ENCODE measurements at regions not wholly inside any gene's neighbourhood (a gene's known extent, or its start where the extent isn't known, plus 50 kb on each side); places are given as distances from the start of the nearest gene placed in this dataset.

DNA sequence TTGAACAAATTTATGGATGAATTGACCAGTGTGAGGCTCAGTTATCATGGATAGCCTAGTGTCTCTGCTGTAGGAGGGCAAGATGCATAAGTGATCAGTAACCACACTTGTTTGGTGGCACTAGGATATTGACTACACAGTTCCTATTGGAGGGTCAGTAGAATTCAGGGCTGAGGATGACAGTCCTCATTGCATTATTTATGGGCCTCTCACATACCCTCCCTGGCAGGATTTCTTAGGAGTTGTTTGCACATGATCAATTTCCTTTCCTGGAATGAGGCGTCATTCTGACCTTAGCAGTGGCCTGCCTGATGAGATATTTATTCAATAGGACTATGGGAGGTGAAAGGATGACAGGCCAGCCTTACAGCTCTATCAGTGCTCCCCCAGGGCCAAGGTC lies 125.1 kb upstream of the AGBL1 start:
- no peak for DNase-seq (ENCODE audit: low spot score)
- TF ChIP-seq, protein P1, sequence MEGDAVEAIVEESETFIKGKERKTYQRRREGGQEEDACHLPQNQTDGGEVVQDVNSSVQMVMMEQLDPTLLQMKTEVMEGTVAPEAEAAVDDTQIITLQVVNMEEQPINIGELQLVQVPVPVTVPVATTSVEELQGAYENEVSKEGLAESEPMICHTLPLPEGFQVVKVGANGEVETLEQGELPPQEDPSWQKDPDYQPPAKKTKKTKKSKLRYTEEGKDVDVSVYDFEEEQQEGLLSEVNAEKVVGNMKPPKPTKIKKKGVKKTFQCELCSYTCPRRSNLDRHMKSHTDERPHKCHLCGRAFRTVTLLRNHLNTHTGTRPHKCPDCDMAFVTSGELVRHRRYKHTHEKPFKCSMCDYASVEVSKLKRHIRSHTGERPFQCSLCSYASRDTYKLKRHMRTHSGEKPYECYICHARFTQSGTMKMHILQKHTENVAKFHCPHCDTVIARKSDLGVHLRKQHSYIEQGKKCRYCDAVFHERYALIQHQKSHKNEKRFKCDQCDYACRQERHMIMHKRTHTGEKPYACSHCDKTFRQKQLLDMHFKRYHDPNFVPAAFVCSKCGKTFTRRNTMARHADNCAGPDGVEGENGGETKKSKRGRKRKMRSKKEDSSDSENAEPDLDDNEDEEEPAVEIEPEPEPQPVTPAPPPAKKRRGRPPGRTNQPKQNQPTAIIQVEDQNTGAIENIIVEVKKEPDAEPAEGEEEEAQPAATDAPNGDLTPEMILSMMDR (IDR thresholded peaks at IDR 0.05; ENCODE audit: extremely low read depth, missing control alignments) = no peak

DNA sequence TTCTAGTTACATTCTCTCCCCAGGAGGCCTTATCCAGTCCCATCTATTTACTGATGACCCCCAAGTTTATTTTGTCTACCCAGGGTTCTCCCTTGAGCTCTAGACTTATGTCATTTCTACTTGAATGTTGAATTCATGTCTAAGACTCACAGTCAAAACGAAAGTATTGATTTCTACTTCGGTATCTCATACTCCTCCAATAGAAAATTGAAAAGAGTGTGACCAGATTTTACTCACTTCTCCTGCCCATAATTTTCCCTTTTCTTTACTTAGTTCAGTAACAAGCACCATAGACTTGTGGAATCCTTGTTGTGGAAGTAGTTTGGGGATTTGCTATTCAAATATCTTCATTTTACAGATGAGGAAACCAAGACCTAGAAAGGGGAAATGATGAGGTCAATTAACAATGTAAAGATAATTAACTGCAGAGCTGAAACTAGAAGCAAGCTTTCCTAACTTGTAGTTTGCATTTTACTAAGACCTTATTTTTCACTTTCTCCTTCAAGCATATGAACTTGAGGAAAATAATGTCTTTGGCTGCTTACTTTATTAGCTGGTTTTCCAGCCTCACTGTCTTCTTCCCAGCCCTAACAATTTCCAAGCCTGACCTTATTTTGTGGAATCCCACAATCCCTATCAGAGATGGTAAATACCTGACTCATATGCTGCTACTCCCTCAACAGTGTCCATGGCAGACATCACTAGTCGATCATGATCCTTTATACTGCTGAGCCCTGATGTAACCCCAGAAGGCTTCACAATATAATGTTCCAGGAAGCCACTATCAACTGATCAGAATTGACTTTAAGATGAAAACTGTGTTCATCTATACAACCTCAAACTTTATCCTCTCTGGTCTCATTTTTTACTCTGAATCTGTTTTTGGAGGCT lies 123.9 kb upstream of the AGBL1 start:
- DNase-seq (ENCODE audit: low spot score) = peak; percentile 19
- TF ChIP-seq, protein P1 (IDR thresholded peaks at IDR 0.05; ENCODE audit: extremely low read depth, missing control alignments) = no peak

DNA sequence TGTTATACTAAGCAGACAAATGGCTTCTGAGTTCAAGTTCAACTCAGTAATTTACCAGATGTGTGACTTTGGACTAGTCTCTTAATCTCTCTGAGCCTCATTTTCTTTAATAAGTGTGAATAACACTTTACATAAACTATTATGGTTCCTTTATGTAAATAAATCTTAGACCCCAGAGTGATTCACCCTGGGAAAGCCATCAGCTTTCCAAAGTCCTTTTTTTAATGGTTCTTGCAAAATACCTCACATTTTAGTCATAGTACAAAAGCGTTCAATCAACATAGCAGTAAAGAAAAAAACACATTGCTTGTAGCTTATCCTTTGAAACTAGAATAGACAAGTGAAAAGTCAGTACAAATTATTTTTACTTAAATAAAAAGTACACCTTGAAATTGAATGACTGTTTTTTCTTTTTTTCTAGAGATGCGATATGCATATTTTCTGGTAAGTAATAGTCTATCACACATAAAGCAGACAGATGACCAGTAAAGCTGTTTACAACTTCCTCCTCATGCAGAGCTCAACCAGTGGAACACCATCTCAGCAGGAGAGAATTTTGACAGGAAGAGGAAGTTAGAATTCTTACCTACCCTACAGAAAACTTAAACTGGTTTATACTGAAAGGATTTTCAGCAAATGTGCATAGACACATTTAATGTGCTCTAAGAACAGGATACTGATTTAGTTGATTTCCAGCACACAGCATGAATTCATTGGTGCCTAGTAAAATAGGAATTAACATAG lies 123.0 kb upstream of the AGBL1 start:
- DNase-seq (ENCODE audit: low spot score) = no peak
- TF ChIP-seq, protein P1 (IDR thresholded peaks at IDR 0.05; ENCODE audit: extremely low read depth, missing control alignments) = no peak

DNA sequence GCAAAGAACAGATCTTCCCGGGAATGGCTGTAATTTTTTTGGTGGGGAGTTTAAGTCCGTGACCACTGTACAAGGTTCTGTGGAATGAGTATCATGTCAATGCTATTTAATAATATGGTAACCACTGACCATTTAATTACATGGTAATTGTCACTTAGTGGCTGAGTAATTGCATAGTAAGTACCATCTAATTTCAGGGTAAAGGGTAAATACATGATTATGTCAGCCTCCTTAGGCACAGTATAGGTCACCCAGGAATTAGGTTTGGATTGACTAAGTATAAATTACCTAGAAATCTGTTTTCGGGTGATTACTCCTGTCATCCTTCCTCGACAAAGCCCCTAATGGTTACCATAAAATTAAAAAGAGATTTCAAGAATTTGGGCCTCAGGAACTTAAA lies 120.1 kb upstream of the AGBL1 start:
- TF ChIP-seq, protein P1 (IDR thresholded peaks at IDR 0.05; ENCODE audit: extremely low read depth, missing control alignments) = no peak
- DNase-seq (ENCODE audit: low spot score) = no peak

DNA sequence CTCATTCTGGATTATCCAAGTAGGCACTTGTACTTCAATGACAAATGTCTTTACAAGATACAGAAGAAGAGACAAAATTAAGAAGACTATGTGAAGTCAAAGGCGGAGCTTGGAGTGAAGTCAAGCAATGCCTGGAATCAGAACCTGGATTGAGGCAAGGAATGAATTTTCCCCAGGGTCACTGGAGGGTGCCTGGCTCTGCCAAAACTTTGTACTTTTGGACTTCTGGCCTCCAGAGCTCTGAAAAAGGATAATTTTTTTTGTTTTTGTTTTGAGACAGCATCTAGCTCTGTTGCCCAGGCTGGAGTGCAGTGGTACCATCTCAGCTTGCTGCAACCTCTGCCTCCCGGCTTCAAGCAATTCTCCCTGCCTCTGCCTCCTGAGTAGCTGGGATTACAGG lies 119.3 kb upstream of the AGBL1 start:
- DNase-seq (ENCODE audit: low spot score) = no peak
- TF ChIP-seq, protein P1 (IDR thresholded peaks at IDR 0.05; ENCODE audit: extremely low read depth, missing control alignments) = no peak

DNA sequence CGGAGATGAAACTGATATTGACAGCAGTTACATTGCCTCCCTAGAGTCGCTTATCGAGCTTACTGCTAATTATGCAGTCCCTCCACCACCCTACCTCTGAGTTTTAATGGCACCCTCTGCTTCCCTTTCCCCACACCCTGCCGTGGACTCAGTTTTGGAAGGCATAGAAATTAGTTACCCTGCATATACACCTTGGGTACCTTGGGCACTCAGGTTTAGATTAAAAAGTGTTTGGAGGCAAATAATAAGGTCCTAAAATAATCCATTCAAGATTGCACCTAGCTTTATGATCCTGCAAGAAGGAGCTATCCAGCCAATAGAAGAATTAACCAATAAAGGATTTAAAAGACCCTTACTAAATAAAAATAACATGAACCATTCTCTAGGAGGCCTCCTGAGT lies 117.8 kb upstream of the AGBL1 start:
- TF ChIP-seq, protein P1 (IDR thresholded peaks at IDR 0.05; ENCODE audit: extremely low read depth, missing control alignments) = no peak

DNA sequence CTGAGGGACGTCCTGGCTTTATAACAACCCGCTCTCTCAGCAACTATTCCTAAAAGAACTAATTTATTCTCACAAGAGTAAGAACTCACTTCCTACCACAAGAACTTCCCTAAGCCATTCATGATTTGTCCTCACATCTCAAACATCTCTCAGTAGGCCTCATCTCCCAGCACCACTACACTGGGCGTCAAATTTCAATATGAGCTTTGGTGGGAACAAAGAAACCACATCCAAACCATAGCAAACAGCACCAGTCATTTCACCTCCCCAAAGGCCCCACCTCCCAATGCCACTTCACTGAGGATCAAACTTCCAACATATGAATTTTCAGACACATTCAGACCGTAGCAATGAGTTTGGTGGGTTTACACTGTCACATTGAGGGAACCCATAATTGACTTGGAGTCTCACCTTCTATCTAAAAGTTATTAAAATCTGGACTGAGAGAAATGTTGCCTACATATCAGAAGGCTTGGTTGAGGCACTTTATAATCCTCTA lies 116.4 kb upstream of the AGBL1 start:
- TF ChIP-seq, protein P1 (IDR thresholded peaks at IDR 0.05; ENCODE audit: extremely low read depth, missing control alignments) = no peak
- DNase-seq (ENCODE audit: low spot score) = no peak

More for the DNA sequence above, 117.8 kb upstream of the AGBL1 start:
- DNase-seq (ENCODE audit: low spot score) = no peak

Measured in GM20000 (cell line).